ENCODE measurements at regions not wholly inside any gene's neighbourhood (a gene's known extent, or its start where the extent isn't known, plus 50 kb on each side); places are given as distances from the start of the nearest gene placed in this dataset.

- no peak for TF ChIP-seq CTCF (IDR thresholded peaks at IDR 0.05; ENCODE audit: borderline replicate concordance, extremely low read depth, low read length, poor library complexity, severe bottlenecking)
- TF ChIP-seq EZH2 (IDR thresholded peaks at IDR 0.05; ENCODE audit: borderline replicate concordance, low read depth, low read length, severe bottlenecking) = no peak
Measured at GRCh38 chr4:153126137-153126536, 78.1 kb upstream of the TRIM2 start.
